Activated CD4-positive, alpha-beta T cell treated with anti-CD3 and anti-CD28 coated beads, Interleukin-2, amount 10 ng/mL, durations not matched to agents 7 days and 5 days (primary cell): ENCODE measurements at regions not wholly inside any gene's neighbourhood (a gene's known extent, or its start where the extent isn't known, plus 50 kb on each side); places are given as distances from the start of the nearest gene placed in this dataset.

ENCODE experiments used
- CTCF ChIA-PET: fragments of 350-600 bp; sonication (Branson Sonifier 250); formaldehyde crosslinking; loops from one replicate; lab custom pipeline; 2021; ENCODE audit warnings: antibody characterized with exemption; lab: Charles Lee
- POLR2A ChIA-PET: fragments of 350-600 bp; sonication (Branson Sonifier 250); formaldehyde crosslinking; loops from one replicate; lab custom pipeline; 2021; ENCODE audit warnings: antibody characterized with exemption; lab: Charles Lee
- DNase-seq: peaks from one replicate; pipeline ENCODE4 v3.0.0-alpha.2; 2020
- H3K27ac Mint-ChIP-seq: one replicate; pipeline ENCODE4 v1.8.0; 2021; ENCODE audit warnings: mild to moderate bottlenecking, moderate library complexity, mixed read lengths
- H3K27me3 Mint-ChIP-seq: one replicate; pipeline ENCODE4 v1.8.0; 2021; ENCODE audit warnings: mixed read lengths
- H3K36me3 Mint-ChIP-seq: one replicate; pipeline ENCODE4 v1.8.0; 2021; ENCODE audit warnings: low read depth, mixed read lengths
- H3K4me1 Mint-ChIP-seq: one replicate; pipeline ENCODE4 v1.8.0; 2021; ENCODE audit warnings: mixed read lengths
- H3K4me3 Mint-ChIP-seq: one replicate; pipeline ENCODE4 v1.8.0; 2021; ENCODE audit warnings: mild to moderate bottlenecking, moderate library complexity, mixed read lengths
- H3K9me3 Mint-ChIP-seq: one replicate; pipeline ENCODE4 v1.8.0; 2021; ENCODE audit warnings: mixed read lengths

GRCh38 chr20:40584130-40584809 is 104.8 kb downstream of the MAFB start:
- Mint-ChIP-seq H3K27ac (no peak overlapping the region), H3K4me3 (no peak overlapping the region), H3K4me1 (no peaks in the 10 kb centered on the region), H3K9me3 (no peaks in the 10 kb centered on the region), H3K27me3 (peaks cover 7% of the 10 kb centered on the region), H3K36me3 (no peaks in the 10 kb centered on the region)
- no peak for DNase-seq
- POLR2A ChIA-PET: no interaction called here
- CTCF ChIA-PET: no interaction called here

- no peaks in the 10 kb centered on the region for H3K36me3 Mint-ChIP-seq
- H3K27ac Mint-ChIP-seq: no peak overlapping the region
- no peaks in the 10 kb centered on the region for H3K9me3 Mint-ChIP-seq
- peaks cover 7% of the 10 kb centered on the region for H3K27me3 Mint-ChIP-seq
- H3K4me1 Mint-ChIP-seq: no peaks in the 10 kb centered on the region
- no peak overlapping the region for H3K4me3 Mint-ChIP-seq
- ChIA-PET CTCF (no interaction called here), POLR2A (no interaction called here)
- no peak for DNase-seq
These were observed 105.4 kb downstream of the MAFB start for GRCh38 chr20:40583636-40584035.

- Mint-ChIP-seq H3K27me3 (peaks cover 7% of the 10 kb centered on the region), H3K4me3 (no peak overlapping the region), H3K27ac (no peak overlapping the region), H3K9me3 (no peaks in the 10 kb centered on the region), H3K4me1 (no peaks in the 10 kb centered on the region), H3K36me3 (no peaks in the 10 kb centered on the region)
- DNase-seq: no peak
- CTCF ChIA-PET: no interaction called here
- POLR2A ChIA-PET: no interaction called here
These were observed 105.8 kb downstream of the MAFB start for GRCh38 chr20:40583205-40583604.

GRCh38 chr20:40582531-40582930 is 106.5 kb downstream of the MAFB start:
- Mint-ChIP-seq H3K36me3 (no peaks in the 10 kb centered on the region), H3K9me3 (no peaks in the 10 kb centered on the region), H3K4me3 (no peak overlapping the region), H3K4me1 (no peaks in the 10 kb centered on the region), H3K27me3 (peaks cover 7% of the 10 kb centered on the region), H3K27ac (no peak overlapping the region)
- ChIA-PET CTCF (no interaction called here), POLR2A (no interaction called here)
- no peak for DNase-seq

GRCh38 chr20:40579701-40580100 is 109.3 kb downstream of the MAFB start:
- Mint-ChIP-seq H3K4me3 (no peak overlapping the region), H3K27ac (no peak overlapping the region), H3K36me3 (no peaks in the 10 kb centered on the region), H3K9me3 (no peaks in the 10 kb centered on the region), H3K27me3 (peaks cover 11% of the 10 kb centered on the region), H3K4me1 (no peaks in the 10 kb centered on the region)
- POLR2A ChIA-PET: no interaction called here
- CTCF ChIA-PET: no interaction called here
- DNase-seq: no peak

GRCh38 chr20:40578961-40579360 is 110.1 kb downstream of the MAFB start:
- Mint-ChIP-seq H3K27ac (no peak overlapping the region), H3K4me1 (no peaks in the 10 kb centered on the region), H3K9me3 (no peaks in the 10 kb centered on the region), H3K4me3 (no peak overlapping the region), H3K36me3 (no peaks in the 10 kb centered on the region), H3K27me3 (peaks cover 16% of the 10 kb centered on the region)
- CTCF ChIA-PET: no interaction called here
- no peak for DNase-seq
- POLR2A ChIA-PET: no interaction called here

GRCh38 chr20:40575851-40576250 is 113.2 kb downstream of the MAFB start:
- H3K4me3 Mint-ChIP-seq: no peak overlapping the region
- peaks cover 14% of the 10 kb centered on the region for H3K27me3 Mint-ChIP-seq
- ChIA-PET CTCF (no interaction called here), POLR2A (no interaction called here)
- H3K9me3 Mint-ChIP-seq: no peaks in the 10 kb centered on the region
- no peak overlapping the region for H3K27ac Mint-ChIP-seq
- no peaks in the 10 kb centered on the region for H3K36me3 Mint-ChIP-seq
- no peak for DNase-seq
- no peaks in the 10 kb centered on the region for H3K4me1 Mint-ChIP-seq

GRCh38 chr20:40572251-40572650 is 116.8 kb downstream of the MAFB start:
- H3K36me3 Mint-ChIP-seq: no peaks in the 10 kb centered on the region
- no peak overlapping the region for H3K4me3 Mint-ChIP-seq
- CTCF ChIA-PET: no interaction called here
- POLR2A ChIA-PET: no interaction called here
- no peak for DNase-seq
- H3K4me1 Mint-ChIP-seq: no peaks in the 10 kb centered on the region
- H3K27ac Mint-ChIP-seq: no peak overlapping the region
- H3K9me3 Mint-ChIP-seq: no peaks in the 10 kb centered on the region
- peaks cover 10% of the 10 kb centered on the region for H3K27me3 Mint-ChIP-seq

GRCh38 chr20:40571639-40572038 is 117.4 kb downstream of the MAFB start:
- DNase-seq: no peak
- H3K27ac Mint-ChIP-seq: no peak overlapping the region
- no peaks in the 10 kb centered on the region for H3K36me3 Mint-ChIP-seq
- H3K4me1 Mint-ChIP-seq: no peaks in the 10 kb centered on the region
- POLR2A ChIA-PET: no interaction called here
- peaks cover 9% of the 10 kb centered on the region for H3K27me3 Mint-ChIP-seq
- H3K4me3 Mint-ChIP-seq: no peak overlapping the region
- CTCF ChIA-PET: no interaction called here
- H3K9me3 Mint-ChIP-seq: no peaks in the 10 kb centered on the region

- DNase-seq: no peak
- ChIA-PET POLR2A (no interaction called here), CTCF (no interaction called here)
- Mint-ChIP-seq H3K4me3 (no peak overlapping the region), H3K27me3 (no peaks in the 10 kb centered on the region), H3K27ac (no peak overlapping the region), H3K4me1 (no peaks in the 10 kb centered on the region), H3K9me3 (no peaks in the 10 kb centered on the region), H3K36me3 (no peaks in the 10 kb centered on the region)
These were observed 120.8 kb downstream of the MAFB start for GRCh38 chr20:40568200-40568599.

- H3K4me1 Mint-ChIP-seq: no peaks in the 10 kb centered on the region
- H3K4me3 Mint-ChIP-seq: no peak overlapping the region
- no peak overlapping the region for H3K27ac Mint-ChIP-seq
- H3K27me3 Mint-ChIP-seq: no peaks in the 10 kb centered on the region
- no peak for DNase-seq
- ChIA-PET POLR2A (no interaction called here), CTCF (no interaction called here)
- H3K9me3 Mint-ChIP-seq: no peaks in the 10 kb centered on the region
- H3K36me3 Mint-ChIP-seq: no peaks in the 10 kb centered on the region
These were observed 123.4 kb downstream of the MAFB start for GRCh38 chr20:40565682-40566040.

- Mint-ChIP-seq H3K4me1 (no peaks in the 10 kb centered on the region), H3K27ac (no peak overlapping the region), H3K9me3 (no peaks in the 10 kb centered on the region), H3K4me3 (no peak overlapping the region), H3K27me3 (no peaks in the 10 kb centered on the region), H3K36me3 (no peaks in the 10 kb centered on the region)
- ChIA-PET POLR2A (no interaction called here), CTCF (no interaction called here)
- no peak for DNase-seq
These were observed 123.9 kb downstream of the MAFB start for GRCh38 chr20:40565001-40565681.

GRCh38 chr20:40563296-40563950 is 125.6 kb downstream of the MAFB start:
- Mint-ChIP-seq H3K4me3 (no peak overlapping the region), H3K36me3 (no peaks in the 10 kb centered on the region), H3K4me1 (no peaks in the 10 kb centered on the region), H3K9me3 (no peaks in the 10 kb centered on the region), H3K27me3 (no peaks in the 10 kb centered on the region), H3K27ac (no peak overlapping the region)
- CTCF ChIA-PET: no interaction called here
- no peak for DNase-seq
- POLR2A ChIA-PET: no interaction called here
